ENCODE measurements at regions not wholly inside any gene's neighbourhood (a gene's known extent, or its start where the extent isn't known, plus 50 kb on each side); places are given as distances from the start of the nearest gene placed in this dataset.

DNA sequence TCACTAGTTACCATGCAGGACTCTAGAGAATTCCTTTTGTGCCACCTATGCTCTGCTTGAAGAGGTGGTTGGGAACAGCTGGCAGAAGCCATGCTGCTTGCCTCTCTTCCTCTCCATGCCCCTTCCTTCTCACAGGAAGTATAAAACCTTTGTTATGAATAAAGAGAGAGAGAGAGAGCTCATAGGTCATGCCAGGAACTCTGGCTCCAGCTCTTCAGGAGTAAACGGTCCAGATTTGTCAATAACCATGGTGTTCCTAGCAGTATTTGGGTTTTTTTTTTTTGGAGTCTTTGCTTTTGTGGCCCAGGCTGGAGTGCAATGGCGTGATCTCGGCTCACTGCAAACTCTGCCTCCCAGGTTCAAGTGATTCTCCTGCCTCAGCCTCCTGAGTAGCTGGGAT lies 97.7 kb upstream of the SLC4A7 start:
- H3K79me1 ChIP-seq (ENCODE audit: low read depth, low read length), result no peaks in the 10 kb centered on the region
- no peaks in the 10 kb centered on the region; a peak in 1 of 4 replicates for H3K9me3 ChIP-seq (ENCODE audit: insufficient read depth in 2 of 2, low read depth in 1 of 2, low read length in 1 of 2)
- FAIRE-seq (no peak), DNase-seq (ENCODE audit: low read depth in 1 of 2, low spot score in 2 of 2) (no peak)
- no peaks in the 10 kb centered on the region for H3K79me2 ChIP-seq (ENCODE audit: control insufficient read depth in 1 of 2, insufficient read depth in 2 of 2, low read length in 2 of 2)
- POLR2A ChIA-PET (ENCODE audit: partially characterized antibody), result no interaction called here
- no peak overlapping the region for H2BK120ac ChIP-seq (replicated peaks; ENCODE audit: low read depth, low read length)
- no peak overlapping the region for H3K23ac ChIP-seq (ENCODE audit: insufficient read length)
- H2BK5ac ChIP-seq (ENCODE audit: low read depth, low read length), result no peak overlapping the region
- no peak overlapping the region for H3K27ac ChIP-seq (ENCODE audit: low read depth, low read length)
- no peaks in the 10 kb centered on the region for H3K36me3 ChIP-seq (ENCODE audit: control insufficient read depth in 2 of 4, insufficient read depth in 4 of 4, low read length in 3 of 4)
- CTCF ChIA-PET (ENCODE audit: partially characterized antibody), result interaction anchor here (0.7 kb wide), 1 partner anchor 25 kb away, joined by 4 read pairs; no protein-coding TSS in a partner anchor
- H3K4me3 ChIP-seq (ENCODE audit: extremely low read depth in 1 of 4, insufficient read depth in 2 of 4, low read depth in 3 of 4, low read length in 4 of 4), result no peak overlapping the region
- no peak overlapping the region for H2BK12ac ChIP-seq (ENCODE audit: low read depth, low read length)
- no peak overlapping the region for H4K8ac ChIP-seq (ENCODE audit: extremely low read depth, insufficient read depth, low read length)
- H3K14ac ChIP-seq (ENCODE audit: insufficient read length), result no peak overlapping the region
- no peak overlapping the region for H3K4me2 ChIP-seq (ENCODE audit: insufficient read depth in 1 of 2, low read depth in 2 of 2, low read length in 2 of 2)
- H2AFZ ChIP-seq (ENCODE audit: low read length), result no peak overlapping the region
- no peak overlapping the region for H2BK20ac ChIP-seq (ENCODE audit: low read length)
- peaks cover 0 to 7% (median 0%) of the 10 kb centered on the region in 4 experiments; a peak in 4 of 7 replicates for H3K4me1 ChIP-seq (replicated peaks in 1 of 4; ENCODE audit: control insufficient read depth in 3 of 4, insufficient read depth in 4 of 4, low read length in 3 of 4)
- H3K9ac ChIP-seq (replicated peaks in 1 of 4; ENCODE audit: extremely low read depth in 1 of 4, low read depth in 3 of 4, low read length in 3 of 4), result no peak overlapping the region
- H4K91ac ChIP-seq (replicated peaks; ENCODE audit: insufficient read length, low read length), result no peak overlapping the region
- no peaks in the 10 kb centered on the region for H3K23me2 ChIP-seq (ENCODE audit: low read depth, low read length)
- no peak overlapping the region for H4K5ac ChIP-seq (ENCODE audit: insufficient read length, low read depth, low read length)
- H3K4ac ChIP-seq (replicated peaks; ENCODE audit: insufficient read length, low read depth, low read length), result no peak overlapping the region
- 88% methylated on average over 1 of the region's 3 CpGs; no CpG with 5 or more reads in 1 of the 2 experiments for WGBS, 2 experiments (ENCODE audit: extremely low coverage in 1 of 2, insufficient coverage in 1 of 2, insufficient read length in 1 of 2, insufficient replicate concordance in 2 of 2, low coverage in 1 of 2, low lambda C conversion rate in 2 of 2, missing lambda C conversion rate in 1 of 2)
- H2BK15ac ChIP-seq (ENCODE audit: low read length), result no peak overlapping the region
- no peaks in the 10 kb centered on the region for H4K20me1 ChIP-seq (replicated peaks in 1 of 2; ENCODE audit: control insufficient read depth in 1 of 2, insufficient read depth in 2 of 2, low read length in 2 of 2)
- no peaks in the 10 kb centered on the region for H3K27me3 ChIP-seq (replicated peaks in 1 of 4; ENCODE audit: control insufficient read depth in 3 of 4, extremely low read depth in 1 of 4, insufficient read depth in 3 of 4, low read length in 3 of 4)
- no peak overlapping the region for H3K18ac ChIP-seq (ENCODE audit: extremely low read depth, low read length)
- H3K56ac ChIP-seq (replicated peaks; ENCODE audit: insufficient read length, low read depth, low read length), result no peak overlapping the region
- H2AK5ac ChIP-seq (ENCODE audit: low read depth, low read length), result no peak overlapping the region
- no peak for TF ChIP-seq SIRT6 (IDR thresholded peaks at IDR 0.05; ENCODE audit: low read length)
- no peak for TF ChIP-seq SAP30 (IDR thresholded peaks at IDR 0.05; ENCODE audit: insufficient read depth, insufficient replicate concordance, low read length)
- TF ChIP-seq MAFK (IDR thresholded peaks at IDR 0.05; ENCODE audit: low read depth, low read length), result no peak
- no peak for TF ChIP-seq CBX5 (IDR thresholded peaks at IDR 0.05; ENCODE audit: low read depth, low read length)
- TF ChIP-seq HDAC2 (IDR thresholded peaks at IDR 0.05; ENCODE audit: borderline replicate concordance in 1 of 2, low read depth in 2 of 2, low read length in 2 of 2), result no peak
- no peak for TF ChIP-seq SP4 (IDR thresholded peaks at IDR 0.05; ENCODE audit: low read length)
- TF ChIP-seq CTCF (IDR thresholded peaks at IDR 0.05; ENCODE audit: control extremely low read depth in 1 of 3, insufficient read depth in 1 of 3, low read depth in 1 of 3, low read length in 3 of 3), result no peak
- TF ChIP-seq ATF2 (IDR thresholded peaks at IDR 0.05; ENCODE audit: low read length), result no peak
- no peak for TF ChIP-seq JUND (IDR thresholded peaks at IDR 0.05; ENCODE audit: low read length)
- no peak for TF ChIP-seq SIX5 (IDR thresholded peaks at IDR 0.05; ENCODE audit: low read depth, low read length)

All from H1 (cell line).